ENCODE measurements at regions not wholly inside any gene's neighbourhood (a gene's known extent, or its start where the extent isn't known, plus 50 kb on each side); places are given as distances from the start of the nearest gene placed in this dataset.
"Not testable (repeated sequence)": the region's sequence is repeated elsewhere in the genome, so short reads cannot be mapped to it uniquely, and the experiment has no call there.

GRCh38 chr2:123717636-123718334 lies 307.3 kb upstream of the CNTNAP5 start:
- no peak for FAIRE-seq

DNA sequence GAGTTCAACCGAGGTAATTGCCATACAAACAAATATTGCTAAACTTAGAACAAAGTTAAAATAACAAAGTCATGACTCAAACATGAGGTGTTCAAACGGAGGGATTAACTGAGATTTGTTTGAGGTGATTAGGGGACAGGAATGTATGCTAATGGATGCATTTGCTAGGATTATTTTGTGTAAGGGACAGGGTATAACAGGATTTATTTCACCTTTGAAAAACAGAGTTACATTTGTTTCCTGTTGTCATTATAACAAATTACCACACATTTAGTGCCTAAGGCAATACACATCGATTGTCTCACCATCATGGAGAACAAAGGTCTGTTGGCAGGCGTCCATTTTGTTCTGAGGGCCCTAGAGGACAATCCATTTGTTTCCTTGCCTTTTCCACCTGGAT lies 304.3 kb upstream of the CNTNAP5 start:
- FAIRE-seq = no peak

DNA sequence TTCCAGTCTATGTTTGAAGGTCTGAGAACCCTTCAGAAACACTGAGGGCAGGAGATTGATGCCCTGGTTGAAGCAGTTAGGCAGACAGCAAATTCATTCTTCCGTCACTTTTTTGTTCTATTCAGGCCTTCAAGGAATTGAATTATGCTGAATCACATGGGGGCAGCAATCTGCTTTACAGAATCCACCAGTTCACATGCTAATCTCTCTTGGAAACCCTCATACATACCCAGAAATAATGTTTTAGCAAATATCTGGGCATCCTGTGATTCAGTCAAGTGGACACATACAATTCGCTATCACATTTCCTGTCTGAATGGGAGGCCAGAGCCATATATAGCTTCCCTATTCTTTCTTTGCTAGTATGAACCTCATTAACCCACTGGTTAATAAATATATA lies 301.4 kb upstream of the CNTNAP5 start:
- FAIRE-seq = no peak

DNA sequence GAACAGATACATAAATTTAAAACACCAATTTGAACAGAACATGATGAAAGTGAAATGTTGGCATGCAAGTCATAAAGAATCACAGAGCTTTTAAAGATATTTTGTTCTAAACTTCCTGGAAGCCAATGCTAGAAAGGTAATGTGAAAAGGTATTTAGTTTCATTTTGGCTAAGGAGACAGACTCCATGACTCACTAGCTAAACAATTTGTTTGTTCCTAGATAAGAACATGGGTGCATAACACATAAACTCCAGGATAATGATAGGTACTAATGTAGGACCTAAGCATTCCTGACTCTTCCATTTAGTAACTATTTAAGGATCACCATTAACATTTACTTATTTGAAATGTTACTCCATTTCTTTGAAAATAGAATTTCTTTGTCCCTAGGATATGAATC lies 292.5 kb upstream of the CNTNAP5 start:
- peak; percentile 92 for FAIRE-seq

GRCh38 chr2:123737371-123737770 lies 287.7 kb upstream of the CNTNAP5 start:
- FAIRE-seq = no peak

- no peak for FAIRE-seq
These were observed 286.4 kb upstream of the CNTNAP5 start for GRCh38 chr2:123738643-123739042.

DNA sequence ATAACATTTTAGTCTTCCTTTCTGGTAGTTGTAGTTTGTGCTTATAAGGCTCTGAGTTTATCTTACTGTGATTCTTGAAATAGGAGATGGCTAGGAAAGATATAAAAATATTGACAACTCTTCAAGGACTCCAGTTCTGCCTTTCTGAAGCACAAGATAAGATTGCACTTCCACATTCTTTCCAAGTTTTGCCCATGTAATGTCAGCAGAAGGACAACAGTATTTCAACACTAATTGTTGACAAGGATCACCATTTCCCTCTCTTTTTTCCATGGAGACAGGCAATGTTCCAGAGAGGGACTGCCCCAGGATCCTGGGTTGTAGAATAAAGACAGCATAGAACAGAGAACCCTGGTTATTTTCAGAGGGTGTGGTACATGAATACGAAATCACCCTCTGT lies 279.1 kb upstream of the CNTNAP5 start:
- FAIRE-seq = no peak

- no peak for FAIRE-seq
These were observed 277.8 kb upstream of the CNTNAP5 start for GRCh38 chr2:123747326-123747725.

DNA sequence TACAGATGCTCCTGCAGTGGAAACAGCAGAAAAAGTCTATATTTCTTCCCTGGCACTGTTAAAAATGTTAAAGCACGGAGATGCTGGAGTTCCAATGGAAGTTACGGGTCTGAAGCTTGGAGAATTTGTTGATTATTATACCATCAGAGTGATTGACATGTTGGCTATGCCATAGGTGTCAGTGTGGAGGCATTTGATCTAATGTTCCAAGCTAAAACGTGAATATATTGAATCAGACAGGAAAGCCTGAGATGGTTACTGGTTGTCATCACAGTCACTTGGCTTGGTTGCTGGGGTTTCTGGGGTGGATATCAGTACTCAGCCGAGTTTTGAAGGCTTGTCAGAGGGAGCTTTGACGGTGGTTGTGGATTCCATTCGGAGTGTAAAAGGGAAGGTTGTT lies 262.9 kb upstream of the CNTNAP5 start:
- no peak for FAIRE-seq

- no peak for FAIRE-seq
These were observed 256.9 kb upstream of the CNTNAP5 start for GRCh38 chr2:123768233-123768632.

- no peak for FAIRE-seq
These were observed 256.1 kb upstream of the CNTNAP5 start for GRCh38 chr2:123769001-123769400.

GRCh38 chr2:123770996-123771720 lies 253.9 kb upstream of the CNTNAP5 start:
- no peak for FAIRE-seq

DNA sequence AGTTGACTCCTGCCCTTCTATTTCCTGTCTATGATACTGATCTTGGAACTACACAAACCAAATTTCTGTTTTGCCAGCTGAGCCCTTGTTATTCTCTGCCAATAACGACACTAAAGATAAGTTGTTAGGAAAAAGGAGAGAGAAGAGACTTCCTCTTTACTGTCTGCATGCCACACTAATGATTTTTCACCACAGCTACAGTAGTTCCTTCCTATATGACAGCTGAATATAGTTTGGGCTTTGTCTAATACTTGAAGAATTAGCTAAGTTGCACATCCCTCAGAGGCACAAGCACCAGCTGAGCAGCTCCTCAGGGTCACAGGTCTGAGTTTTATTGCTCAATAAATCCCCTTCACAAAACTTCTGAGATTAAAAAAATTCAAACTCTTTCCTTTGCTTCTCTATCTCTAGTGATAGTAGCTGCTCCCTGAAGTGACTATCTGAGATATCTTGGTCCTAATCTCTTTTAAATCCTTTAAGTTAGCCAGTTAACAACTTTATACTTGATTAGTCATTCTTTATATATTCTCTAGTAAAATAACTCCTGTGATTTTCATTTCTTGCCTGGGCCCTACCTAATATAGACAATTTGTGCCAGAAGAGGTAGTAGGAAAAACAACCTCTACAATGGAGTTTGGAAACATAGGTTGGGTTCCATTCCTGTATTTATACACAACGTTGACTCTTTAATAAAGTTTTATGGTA lies 253.0 kb upstream of the CNTNAP5 start:
- FAIRE-seq = no peak

DNA sequence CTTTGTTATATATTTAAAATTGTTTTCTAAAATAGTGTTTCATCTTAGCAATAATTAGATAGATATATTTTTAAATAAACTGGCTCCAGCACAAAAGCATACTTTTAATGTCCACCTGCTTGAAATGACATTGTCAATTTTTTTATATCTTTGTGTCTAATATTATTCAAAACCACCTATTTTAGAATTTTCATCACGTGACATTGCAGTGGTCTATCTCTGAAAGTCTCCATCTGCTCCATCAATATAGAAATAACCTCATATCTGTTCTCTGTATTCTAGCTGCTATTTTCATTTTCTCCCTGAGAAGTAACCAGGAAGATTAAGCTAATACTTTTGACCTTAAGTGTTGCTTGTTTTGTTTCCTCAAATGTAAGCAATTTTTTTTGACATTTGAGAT lies 248.0 kb upstream of the CNTNAP5 start:
- FAIRE-seq = no peak

DNA sequence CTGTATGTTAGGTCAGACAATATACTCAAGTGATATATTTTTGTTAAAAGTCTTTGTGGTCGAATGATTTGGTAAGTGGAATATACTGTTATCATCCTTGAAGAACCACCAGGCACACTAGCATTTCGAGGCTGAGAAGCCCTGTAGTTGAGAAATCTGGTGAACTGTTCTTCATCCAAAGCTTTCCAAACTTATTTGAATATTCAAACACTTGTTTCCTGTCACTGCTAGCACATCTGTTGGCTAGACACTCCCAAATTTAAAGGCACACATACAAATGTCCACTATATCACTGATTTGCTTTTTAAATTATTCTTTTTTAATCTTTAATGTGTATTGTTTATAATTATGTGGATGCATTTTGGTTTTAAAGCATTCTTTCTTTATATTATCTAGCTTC lies 241.9 kb upstream of the CNTNAP5 start:
- FAIRE-seq = no peak

DNA sequence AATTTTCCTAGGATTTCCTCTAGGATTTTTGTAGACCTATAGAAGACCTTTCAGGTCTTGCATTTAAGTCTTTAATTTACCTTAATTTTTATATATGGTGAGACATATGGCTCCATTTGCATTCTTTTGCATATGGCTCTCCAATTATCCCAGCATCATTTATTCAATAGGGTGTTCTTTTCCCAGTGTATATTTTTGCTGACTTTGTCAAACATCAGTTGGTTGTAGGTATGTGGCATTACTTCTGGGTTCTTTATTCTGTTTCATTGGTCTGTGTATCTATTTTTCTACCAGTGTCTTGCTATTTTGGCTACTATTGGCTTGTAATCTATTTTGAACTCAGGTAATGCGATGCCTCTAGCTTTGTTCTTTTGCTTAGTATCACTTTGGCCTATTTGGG lies 239.8 kb upstream of the CNTNAP5 start:
- FAIRE-seq = no peak

GRCh38 chr2:123791207-123791606 lies 233.9 kb upstream of the CNTNAP5 start:
- FAIRE-seq = no peak

GRCh38 chr2:123791684-123792083 lies 233.4 kb upstream of the CNTNAP5 start:
- FAIRE-seq = no peak

GRCh38 chr2:123804126-123804525 lies 221.0 kb upstream of the CNTNAP5 start:
- not testable (repeated sequence) for FAIRE-seq

DNA sequence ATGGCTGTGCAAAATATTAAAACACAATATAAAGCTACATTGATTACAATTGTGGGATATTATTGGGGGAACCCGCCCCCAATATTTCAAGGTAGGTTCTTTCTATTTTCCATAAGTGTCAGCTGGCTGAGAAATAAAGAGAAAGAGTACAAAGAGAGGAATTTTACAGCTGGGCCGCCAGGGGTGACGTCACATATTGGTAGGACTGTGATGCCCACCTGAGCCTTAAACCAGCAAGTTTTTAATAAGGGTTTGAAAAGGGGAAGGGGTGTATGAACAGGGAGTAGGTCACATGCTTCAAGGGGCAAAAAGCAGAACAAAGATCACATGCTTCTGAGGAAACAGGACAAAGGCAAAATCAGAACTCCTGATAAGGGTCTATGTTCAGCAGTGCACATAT lies 219.3 kb upstream of the CNTNAP5 start:
- not testable (repeated sequence) for FAIRE-seq

- no peak for FAIRE-seq
These were observed 216.8 kb upstream of the CNTNAP5 start for GRCh38 chr2:123808243-123808642.

GRCh38 chr2:123811846-123812245 lies 213.2 kb upstream of the CNTNAP5 start:
- FAIRE-seq = no peak

GRCh38 chr2:123816203-123816602 lies 208.9 kb upstream of the CNTNAP5 start:
- FAIRE-seq = peak; percentile 58

DNA sequence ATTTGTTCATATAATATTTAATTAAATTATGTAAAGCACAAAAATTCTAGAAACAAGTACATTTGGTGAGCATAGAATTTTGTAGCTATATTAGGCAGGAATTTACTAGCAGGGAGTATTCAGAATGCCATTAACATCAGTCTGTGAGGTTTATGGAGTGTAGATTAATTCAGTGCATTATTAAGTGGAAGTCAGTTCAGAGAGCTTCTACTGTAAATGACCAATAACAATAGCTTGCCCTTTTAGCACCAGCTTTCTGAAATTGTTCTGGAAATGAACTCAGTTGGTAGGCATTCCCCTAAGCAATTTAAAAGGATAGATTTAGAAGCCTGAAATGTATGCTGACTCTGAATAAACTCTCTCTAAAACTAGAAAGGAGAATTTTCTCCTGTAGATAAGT lies 208.2 kb upstream of the CNTNAP5 start:
- FAIRE-seq = peak; percentile 62

All from islet of Langerhans (tissue), 1 donor.